Upper lobe of left lung (tissue), 4 donors: ENCODE measurements at regions not wholly inside any gene's neighbourhood (a gene's known extent, or its start where the extent isn't known, plus 50 kb on each side); places are given as distances from the start of the nearest gene placed in this dataset.

ENCODE experiments used
- CTCF ChIP-seq, 6 experiments: fragments of 450-650 bp in 4 of 6; fragments of 200-600 bp in 2 of 6; sonication (generic) in 2 of 6; IDR thresholded peaks; one replicate each; pipeline ENCODE4 v1.5.1; 2016 to 2019; ENCODE audit warnings: antibody characterized with exemption in 6 of 6
- POLR2A ChIP-seq, 4 donors: fragments of 450-650 bp; IDR thresholded peaks; one replicate each; pipeline ENCODE4 v1.5.1; 2016 to 2017; ENCODE audit warnings: antibody characterized with exemption in 4 of 4, mild to moderate bottlenecking in 2 of 4
- POLR2AphosphoS5 ChIP-seq, 2 donors: sonication (generic); formaldehyde crosslinking; IDR thresholded peaks; one replicate each; pipeline ENCODE4 v1.5.1; 2017; ENCODE audit warnings: antibody characterized with exemption in 2 of 2

- TF ChIP-seq CTCF (IDR thresholded peaks at IDR 0.05): no peak
- no peak for TF ChIP-seq POLR2A (IDR thresholded peaks at IDR 0.05)
- no peak for TF ChIP-seq POLR2AphosphoS5 (IDR thresholded peaks at IDR 0.05)
Measured at GRCh38 chr6:164414695-164415094, 894.7 kb downstream of the C6orf118 start.
